Right atrium auricular region (tissue), 2 donors: ENCODE measurements at regions not wholly inside any gene's neighbourhood (a gene's known extent, or its start where the extent isn't known, plus 50 kb on each side); places are given as distances from the start of the nearest gene placed in this dataset.

Experiments used
- DNase-seq: peaks from one replicate; pipeline ENCODE4 v3.0.0-alpha.2; 2019; ENCODE audit warnings: low spot score
- H3K27ac ChIP-seq, 2 donors: fragments of 200-600 bp; sonication (generic); 1 replicate in 1 of 2; 2 replicates in 1 of 2; pipeline ENCODE4 v1.5.1; 2016 to 2019
- H3K27me3 ChIP-seq, 2 donors: fragments of 200-600 bp; sonication (generic); one replicate each; pipeline versions ENCODE4 v1.5.1 to v1.6.0; 2017 to 2019
- H3K36me3 ChIP-seq: fragments of 200-600 bp; sonication (generic); one replicate; pipeline ENCODE4 v1.5.1; 2016
- H3K4me1 ChIP-seq, 2 donors: fragments of 200-600 bp; sonication (generic); one replicate each; pipeline versions ENCODE4 v1.5.1 to v1.6.0; 2017 to 2019
- H3K4me3 ChIP-seq, 2 donors: fragments of 200-600 bp; sonication (generic); 1 replicate in 1 of 2; 2 replicates in 1 of 2; pipeline ENCODE4 v1.5.1; 2017 to 2019; ENCODE audit warnings: mild to moderate bottlenecking in 1 of 2, moderate library complexity in 1 of 2
- H3K9me3 ChIP-seq, 2 donors: fragments of 200-600 bp; sonication (generic); one replicate each; pipeline ENCODE4 v1.5.1; 2019
- TF ChIP-seq, protein P1 (sequence below), 2 donors: fragments of 200-600 bp; sonication (generic); IDR thresholded peaks; one replicate each; pipeline ENCODE4 v1.5.1; 2019; ENCODE audit warnings: antibody characterized with exemption in 2 of 2

DNA sequence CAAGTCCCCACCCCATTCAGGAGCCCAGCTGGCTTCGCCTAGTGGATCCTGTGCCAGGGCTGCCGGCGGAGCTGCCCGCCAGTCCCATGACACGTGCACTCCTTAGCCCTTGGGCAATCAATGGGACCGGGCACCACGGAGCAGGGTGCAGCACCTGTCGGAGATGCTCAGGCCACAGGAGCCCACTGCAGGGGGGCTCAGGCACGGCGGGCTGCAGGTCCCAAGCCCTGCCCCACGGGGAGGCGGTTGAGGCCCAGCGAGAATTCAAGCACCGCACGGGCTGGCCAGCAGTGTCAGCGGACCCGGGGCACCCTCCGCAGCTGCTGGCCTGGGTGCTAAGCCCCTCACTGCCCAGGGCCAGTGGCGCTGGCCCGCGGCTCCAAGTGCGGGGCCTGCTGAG is 969.7 kb upstream of the CDH10 start:
- Histone ChIP-seq H3K27ac (no peak overlapping the region), H3K4me3 (no peak overlapping the region), H3K36me3 (no peaks in the 10 kb centered on the region), H3K9me3 (no peaks in the 10 kb centered on the region), H3K27me3 (no peaks in the 10 kb centered on the region), H3K4me1 (no peaks in the 10 kb centered on the region)
- TF ChIP-seq, protein P1, sequence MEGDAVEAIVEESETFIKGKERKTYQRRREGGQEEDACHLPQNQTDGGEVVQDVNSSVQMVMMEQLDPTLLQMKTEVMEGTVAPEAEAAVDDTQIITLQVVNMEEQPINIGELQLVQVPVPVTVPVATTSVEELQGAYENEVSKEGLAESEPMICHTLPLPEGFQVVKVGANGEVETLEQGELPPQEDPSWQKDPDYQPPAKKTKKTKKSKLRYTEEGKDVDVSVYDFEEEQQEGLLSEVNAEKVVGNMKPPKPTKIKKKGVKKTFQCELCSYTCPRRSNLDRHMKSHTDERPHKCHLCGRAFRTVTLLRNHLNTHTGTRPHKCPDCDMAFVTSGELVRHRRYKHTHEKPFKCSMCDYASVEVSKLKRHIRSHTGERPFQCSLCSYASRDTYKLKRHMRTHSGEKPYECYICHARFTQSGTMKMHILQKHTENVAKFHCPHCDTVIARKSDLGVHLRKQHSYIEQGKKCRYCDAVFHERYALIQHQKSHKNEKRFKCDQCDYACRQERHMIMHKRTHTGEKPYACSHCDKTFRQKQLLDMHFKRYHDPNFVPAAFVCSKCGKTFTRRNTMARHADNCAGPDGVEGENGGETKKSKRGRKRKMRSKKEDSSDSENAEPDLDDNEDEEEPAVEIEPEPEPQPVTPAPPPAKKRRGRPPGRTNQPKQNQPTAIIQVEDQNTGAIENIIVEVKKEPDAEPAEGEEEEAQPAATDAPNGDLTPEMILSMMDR (IDR thresholded peaks at IDR 0.05) = no peak
- DNase-seq = no peak

DNA sequence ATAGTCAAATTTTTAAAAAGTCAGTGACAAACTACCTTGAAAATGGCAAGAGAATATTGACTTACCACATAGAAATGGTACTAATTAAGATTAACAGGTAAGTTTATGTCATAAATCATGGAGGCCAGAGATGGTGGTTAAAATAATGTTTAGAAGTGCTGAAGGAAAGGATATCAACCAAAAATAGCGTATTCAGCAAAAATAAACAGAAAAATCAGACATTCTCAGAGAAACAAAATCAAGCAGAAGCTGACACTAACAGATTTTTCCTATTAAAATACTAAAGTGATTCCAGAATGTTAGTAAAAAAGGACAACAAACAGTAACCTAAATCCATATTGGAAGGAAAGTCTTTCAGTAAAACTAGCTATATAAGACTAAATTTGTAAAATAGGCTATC is 959.9 kb upstream of the CDH10 start:
- Histone ChIP-seq H3K27ac (no peak overlapping the region), H3K9me3 (no peaks in the 10 kb centered on the region), H3K4me1 (no peaks in the 10 kb centered on the region), H3K27me3 (no peaks in the 10 kb centered on the region), H3K4me3 (no peak overlapping the region), H3K36me3 (no peaks in the 10 kb centered on the region)
- no peak for DNase-seq
- TF ChIP-seq, protein P1 (IDR thresholded peaks at IDR 0.05) = no peak

DNA sequence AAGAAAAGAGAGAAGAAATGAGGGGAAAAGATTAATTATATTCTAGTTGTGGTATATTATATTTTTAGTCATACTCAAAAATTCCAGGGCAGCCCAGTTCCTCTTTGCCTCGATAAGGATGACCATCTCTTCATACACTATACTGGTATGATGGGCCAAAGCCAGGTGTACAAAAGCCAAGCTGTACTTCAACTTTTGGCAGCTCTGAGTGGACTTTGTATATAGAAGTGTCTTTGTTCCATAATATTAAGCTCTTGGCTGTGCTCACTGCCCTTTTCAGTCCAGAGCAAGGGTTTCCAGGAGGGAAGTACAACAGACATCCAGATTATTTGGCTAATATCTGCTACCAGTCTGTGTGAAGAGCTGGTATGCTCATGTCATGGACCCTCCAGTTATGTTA is 934.3 kb upstream of the CDH10 start:
- no peaks in the 10 kb centered on the region for H3K4me1 ChIP-seq
- TF ChIP-seq, protein P1 (IDR thresholded peaks at IDR 0.05) = no peak
- H3K4me3 ChIP-seq = no peak overlapping the region
- no peak overlapping the region for H3K27ac ChIP-seq
- no peaks in the 10 kb centered on the region for H3K36me3 ChIP-seq
- H3K27me3 ChIP-seq = no peaks in the 10 kb centered on the region
- H3K9me3 ChIP-seq = peaks cover 0 to 8% of the 10 kb centered on the region in 2 donors
- DNase-seq = no peak

DNA sequence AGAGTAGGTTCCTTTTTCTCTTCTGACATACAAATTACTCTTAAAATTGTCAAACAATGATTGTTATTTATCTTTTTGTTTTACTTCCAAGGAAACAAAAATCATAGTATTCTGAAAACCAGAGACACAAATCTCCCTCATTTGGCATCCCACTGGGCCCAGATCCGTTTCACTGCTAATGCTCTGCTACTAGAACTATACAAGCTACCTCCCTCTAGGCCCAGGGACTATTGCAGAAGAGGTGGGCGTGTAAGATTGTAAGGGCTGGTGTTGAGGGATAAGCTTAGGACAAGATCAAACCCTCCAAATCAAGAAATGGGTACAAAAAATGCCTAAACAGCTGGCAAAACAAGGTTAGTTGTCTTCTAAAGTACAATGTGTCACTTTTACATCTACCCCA is 928.9 kb upstream of the CDH10 start:
- Histone ChIP-seq H3K27ac (no peak overlapping the region), H3K4me1 (no peaks in the 10 kb centered on the region), H3K4me3 (no peak overlapping the region), H3K9me3 (peaks cover 0 to 5% of the 10 kb centered on the region in 2 donors), H3K27me3 (no peaks in the 10 kb centered on the region), H3K36me3 (no peaks in the 10 kb centered on the region)
- TF ChIP-seq, protein P1 (IDR thresholded peaks at IDR 0.05) = no peak
- no peak for DNase-seq

DNA sequence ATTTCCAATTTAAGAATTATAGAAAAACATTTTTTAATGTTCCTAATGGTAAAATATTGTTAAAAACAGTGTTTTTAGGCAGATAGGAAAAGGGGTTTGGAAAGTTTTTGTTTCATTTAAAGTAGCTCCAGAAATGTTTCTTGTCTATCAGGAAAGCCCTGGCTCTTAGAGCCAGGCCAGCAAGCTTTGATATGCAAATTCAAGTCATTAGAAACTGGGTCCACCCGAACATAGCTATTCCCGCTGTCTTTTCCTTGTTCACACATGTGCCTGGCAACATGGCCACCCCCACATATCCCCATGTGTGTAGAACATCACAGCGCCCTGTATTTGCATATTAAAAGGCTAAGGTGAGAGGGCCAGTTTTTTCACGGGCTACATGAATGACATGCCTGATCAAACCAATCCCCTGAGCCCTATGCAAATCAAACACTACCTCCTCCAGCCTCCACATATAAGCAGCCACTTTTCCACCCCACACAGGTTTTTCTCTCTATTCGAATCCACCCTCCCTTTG is 925.3 kb upstream of the CDH10 start:
- Histone ChIP-seq H3K9me3 (peaks cover 0 to 5% of the 10 kb centered on the region in 2 donors), H3K27ac (no peak overlapping the region), H3K4me1 (no peaks in the 10 kb centered on the region), H3K36me3 (no peaks in the 10 kb centered on the region), H3K4me3 (no peak overlapping the region), H3K27me3 (no peaks in the 10 kb centered on the region)
- TF ChIP-seq, protein P1 (IDR thresholded peaks at IDR 0.05) = no peak
- no peak for DNase-seq

DNA sequence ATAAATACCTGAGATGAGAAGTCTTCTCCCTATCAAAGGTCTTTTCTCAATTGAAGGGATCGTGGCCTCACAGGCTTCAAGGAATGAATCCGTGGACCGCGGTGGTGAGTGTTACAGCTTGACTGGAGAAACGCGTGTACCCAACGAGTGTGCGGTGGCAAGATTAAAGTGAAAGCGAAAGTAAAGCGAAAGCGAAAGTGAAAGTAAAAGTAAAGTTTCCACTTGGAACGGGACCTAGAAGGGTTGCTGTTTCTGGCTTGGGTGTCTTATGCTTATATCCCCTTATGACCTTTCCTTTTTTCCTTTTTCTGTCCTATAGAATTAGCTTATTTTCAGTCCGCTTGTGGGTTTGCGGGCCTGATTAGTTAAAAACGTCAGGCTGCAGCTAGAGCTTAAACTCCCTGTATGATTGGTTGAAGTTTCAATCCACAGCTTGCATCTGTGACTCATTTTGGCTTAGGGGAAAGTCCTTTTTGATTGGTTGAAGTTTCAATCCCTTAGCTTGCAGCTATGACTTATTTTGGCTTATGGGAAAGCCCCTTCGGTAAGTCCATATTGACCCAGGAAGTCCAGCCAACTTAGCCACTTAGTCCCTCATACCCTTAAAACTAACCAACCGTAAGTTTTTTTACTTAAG is 924.3 kb upstream of the CDH10 start:
- no peak overlapping the region for H3K27ac ChIP-seq
- DNase-seq = no peak
- H3K27me3 ChIP-seq = no peaks in the 10 kb centered on the region
- H3K9me3 ChIP-seq = peaks cover 0 to 5% of the 10 kb centered on the region in 2 donors
- TF ChIP-seq, protein P1 (IDR thresholded peaks at IDR 0.05) = no peak
- H3K4me1 ChIP-seq = no peaks in the 10 kb centered on the region
- no peaks in the 10 kb centered on the region for H3K36me3 ChIP-seq
- no peak overlapping the region for H3K4me3 ChIP-seq
